Activated CD4-positive, CD25-positive, alpha-beta regulatory T cell treated with anti-CD3 and anti-CD28 coated beads, Interleukin-2, amount 50 U/mL, for 24 hours (primary cell): ENCODE measurements at regions not wholly inside any gene's neighbourhood (a gene's known extent, or its start where the extent isn't known, plus 50 kb on each side); places are given as distances from the start of the nearest gene placed in this dataset.
A peak's percentile ranks its signal among the peaks of the same experiment; 100 is the strongest.

Experiments used
- ATAC-seq, 2 donors: fragments of 150-1000 bp; cut with Tn5 transposase; one replicate each; pipeline ENCODE4 v1.10.0; 2021; ENCODE audit warnings: mild to moderate bottlenecking in 1 of 2, moderate library complexity in 1 of 2

GRCh38 chr10:21078410-21079329 lies 181.6 kb upstream of the NEBL start:
- ATAC-seq = peak in 1 of 2 donors; percentile 38

- no peak for ATAC-seq
These were observed 180.6 kb upstream of the NEBL start for GRCh38 chr10:21077681-21078080.

GRCh38 chr10:21076381-21076780 lies 179.3 kb upstream of the NEBL start:
- ATAC-seq = no peak

GRCh38 chr10:21075880-21076279 lies 178.8 kb upstream of the NEBL start:
- ATAC-seq = no peak

GRCh38 chr10:21071001-21071673 lies 174.0 kb upstream of the NEBL start:
- no peak for ATAC-seq

GRCh38 chr10:21069929-21070700 lies 173.0 kb upstream of the NEBL start:
- ATAC-seq = no peak

GRCh38 chr10:21069278-21069677 lies 172.2 kb upstream of the NEBL start:
- ATAC-seq = no peak

- no peak for ATAC-seq
These were observed 171.0 kb upstream of the NEBL start for GRCh38 chr10:21068026-21068656.

- no peak for ATAC-seq
These were observed 168.6 kb upstream of the NEBL start for GRCh38 chr10:21065621-21066248.

- ATAC-seq = no peak
These were observed 164.9 kb upstream of the NEBL start for GRCh38 chr10:21061982-21062381.

GRCh38 chr10:21061184-21061583 lies 164.1 kb upstream of the NEBL start:
- no peak for ATAC-seq

- no peak for ATAC-seq
These were observed 163.5 kb upstream of the NEBL start for GRCh38 chr10:21060626-21061025.

- no peak for ATAC-seq
These were observed 160.9 kb upstream of the NEBL start for GRCh38 chr10:21057989-21058388.

- ATAC-seq = no peak
These were observed 160.3 kb upstream of the NEBL start for GRCh38 chr10:21057436-21057835.

- no peak for ATAC-seq
These were observed 159.3 kb upstream of the NEBL start for GRCh38 chr10:21056461-21056860.

GRCh38 chr10:21055339-21056135 lies 158.4 kb upstream of the NEBL start:
- peak; percentile 82 to 85 for ATAC-seq

GRCh38 chr10:21053953-21054690 lies 157.0 kb upstream of the NEBL start:
- no peak for ATAC-seq

- ATAC-seq = no peak
These were observed 155.6 kb upstream of the NEBL start for GRCh38 chr10:21052709-21053104.

GRCh38 chr10:21052072-21052708 lies 155.1 kb upstream of the NEBL start:
- no peak for ATAC-seq

- peak in 1 of 2 donors; percentile 33 for ATAC-seq
These were observed 152.4 kb upstream of the NEBL start for GRCh38 chr10:21049482-21049881.
